Type B pancreatic cell (in vitro differentiated cells): ENCODE measurements at regions not wholly inside any gene's neighbourhood (a gene's known extent, or its start where the extent isn't known, plus 50 kb on each side); places are given as distances from the start of the nearest gene placed in this dataset.

Source experiments
- DNase-seq: peaks from one replicate; pipeline ENCODE4 v3.0.0; 2021; ENCODE audit warnings: mixed read lengths; ENCODE audit not compliant: unreplicated experiment; ENCODE audit errors: extremely low spot score
- H3K27ac Mint-ChIP-seq: 2 replicates; pipeline ENCODE4 v1.8.0; 2021; ENCODE audit warnings: mild to moderate bottlenecking, mixed read lengths
- H3K27me3 Mint-ChIP-seq: 2 replicates; pipeline ENCODE4 v1.8.0; 2021; ENCODE audit warnings: mixed read lengths
- H3K36me3 Mint-ChIP-seq: 2 replicates; pipeline ENCODE4 v1.8.0; 2021; ENCODE audit warnings: mixed read lengths
- H3K4me1 Mint-ChIP-seq: one replicate; pipeline ENCODE4 v1.8.0; 2021; ENCODE audit warnings: mixed read lengths; ENCODE audit not compliant: unreplicated experiment
- H3K4me3 Mint-ChIP-seq: 2 replicates; pipeline ENCODE4 v1.8.0; 2021; ENCODE audit warnings: mild to moderate bottlenecking, mixed read lengths
- H3K9me3 Mint-ChIP-seq: 2 replicates; pipeline ENCODE4 v1.8.0; 2021; ENCODE audit warnings: mixed read lengths
- TF ChIP-seq, protein P1 (sequence below): fragments of 200-600 bp; sonication (generic); conservative IDR thresholded peaks from 2 replicates; pipeline ENCODE4 v1.5.0; 2021; ENCODE audit warnings: antibody characterized with exemption, mild to moderate bottlenecking

DNA sequence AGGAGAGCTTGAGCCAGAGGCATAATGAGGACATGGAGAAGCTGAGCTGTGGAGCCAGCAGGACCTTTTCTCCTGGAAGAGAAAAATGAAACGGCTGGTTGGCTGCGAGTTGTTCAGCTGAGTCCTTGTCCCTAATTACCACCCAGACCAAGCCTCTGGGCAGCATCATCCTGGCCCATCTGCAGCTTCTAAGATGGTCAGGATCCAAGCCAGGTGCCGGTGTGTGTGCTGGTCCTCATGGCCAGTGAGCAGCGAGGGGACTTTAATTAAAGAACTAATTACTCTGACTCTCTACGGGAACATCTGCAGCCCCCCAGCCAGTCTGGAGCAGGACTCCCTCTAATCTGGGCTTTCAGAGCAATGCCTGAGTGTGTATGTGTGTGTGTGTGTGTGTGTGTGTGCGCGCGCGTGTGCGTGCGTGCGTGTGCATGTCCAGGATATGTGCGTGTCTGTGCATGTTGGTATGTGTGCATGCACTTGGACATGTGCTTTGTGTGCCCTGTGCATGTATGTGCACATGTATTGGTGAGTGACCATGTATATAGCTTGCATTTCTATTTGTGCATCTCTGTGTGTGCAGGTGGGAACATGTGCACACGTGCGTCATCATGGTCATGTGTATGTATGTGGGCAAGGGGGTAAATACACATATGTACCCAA lies 173.9 kb downstream of the DHX35 start:
- no peaks in the 10 kb centered on the region for H3K36me3 Mint-ChIP-seq
- no peak for DNase-seq
- no peaks in the 10 kb centered on the region for H3K9me3 Mint-ChIP-seq
- H3K27me3 Mint-ChIP-seq: peaks cover 28% of the 10 kb centered on the region
- no peak overlapping the region for H3K27ac Mint-ChIP-seq
- H3K4me3 Mint-ChIP-seq: no peak overlapping the region
- TF ChIP-seq, protein P1, sequence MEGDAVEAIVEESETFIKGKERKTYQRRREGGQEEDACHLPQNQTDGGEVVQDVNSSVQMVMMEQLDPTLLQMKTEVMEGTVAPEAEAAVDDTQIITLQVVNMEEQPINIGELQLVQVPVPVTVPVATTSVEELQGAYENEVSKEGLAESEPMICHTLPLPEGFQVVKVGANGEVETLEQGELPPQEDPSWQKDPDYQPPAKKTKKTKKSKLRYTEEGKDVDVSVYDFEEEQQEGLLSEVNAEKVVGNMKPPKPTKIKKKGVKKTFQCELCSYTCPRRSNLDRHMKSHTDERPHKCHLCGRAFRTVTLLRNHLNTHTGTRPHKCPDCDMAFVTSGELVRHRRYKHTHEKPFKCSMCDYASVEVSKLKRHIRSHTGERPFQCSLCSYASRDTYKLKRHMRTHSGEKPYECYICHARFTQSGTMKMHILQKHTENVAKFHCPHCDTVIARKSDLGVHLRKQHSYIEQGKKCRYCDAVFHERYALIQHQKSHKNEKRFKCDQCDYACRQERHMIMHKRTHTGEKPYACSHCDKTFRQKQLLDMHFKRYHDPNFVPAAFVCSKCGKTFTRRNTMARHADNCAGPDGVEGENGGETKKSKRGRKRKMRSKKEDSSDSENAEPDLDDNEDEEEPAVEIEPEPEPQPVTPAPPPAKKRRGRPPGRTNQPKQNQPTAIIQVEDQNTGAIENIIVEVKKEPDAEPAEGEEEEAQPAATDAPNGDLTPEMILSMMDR: no peak
- no peaks in the 10 kb centered on the region for H3K4me1 Mint-ChIP-seq

DNA sequence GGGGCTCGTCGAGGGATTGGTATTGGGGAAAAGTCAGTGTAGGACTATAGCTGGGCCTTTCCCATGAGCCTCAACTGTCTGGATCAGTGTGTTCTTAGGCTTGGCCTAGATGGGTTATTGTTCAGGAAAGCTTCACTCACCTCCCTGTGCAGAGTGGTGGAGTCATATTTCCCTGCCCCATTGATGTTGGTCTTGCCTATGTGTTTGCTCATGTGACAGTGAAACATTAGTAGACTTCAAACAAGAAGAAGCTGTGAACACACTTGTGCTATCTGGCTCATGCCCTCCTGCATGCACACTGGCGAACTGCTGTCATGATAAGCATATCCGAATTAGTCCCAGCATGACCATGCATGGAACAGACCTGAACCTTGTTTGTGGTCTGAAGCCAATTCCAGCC lies 171.1 kb downstream of the DHX35 start:
- no peak for DNase-seq
- Mint-ChIP-seq H3K4me1 (no peaks in the 10 kb centered on the region), H3K27me3 (peaks cover 11% of the 10 kb centered on the region), H3K4me3 (no peak overlapping the region), H3K27ac (no peak overlapping the region), H3K9me3 (no peaks in the 10 kb centered on the region), H3K36me3 (no peaks in the 10 kb centered on the region)
- TF ChIP-seq, protein P1: no peak

DNA sequence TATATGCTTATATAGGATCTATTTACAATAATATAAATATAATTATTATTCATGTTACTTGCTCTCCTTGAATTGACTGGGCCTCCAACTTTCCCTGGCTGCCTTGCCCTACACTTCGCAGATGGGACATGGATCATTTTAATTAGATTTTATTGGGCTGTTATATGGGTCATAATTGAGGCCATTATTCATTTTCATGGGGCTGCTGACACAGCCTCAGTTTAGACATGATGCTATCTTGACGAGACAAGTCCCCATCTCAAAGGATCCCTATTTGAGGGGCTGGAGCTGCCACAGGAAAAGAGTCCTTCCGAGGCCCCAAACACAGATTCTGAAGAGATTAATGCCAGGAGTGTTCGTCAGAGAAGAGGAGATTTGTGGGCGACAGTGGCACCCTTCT lies 170.4 kb downstream of the DHX35 start:
- no peaks in the 10 kb centered on the region for H3K36me3 Mint-ChIP-seq

DNA sequence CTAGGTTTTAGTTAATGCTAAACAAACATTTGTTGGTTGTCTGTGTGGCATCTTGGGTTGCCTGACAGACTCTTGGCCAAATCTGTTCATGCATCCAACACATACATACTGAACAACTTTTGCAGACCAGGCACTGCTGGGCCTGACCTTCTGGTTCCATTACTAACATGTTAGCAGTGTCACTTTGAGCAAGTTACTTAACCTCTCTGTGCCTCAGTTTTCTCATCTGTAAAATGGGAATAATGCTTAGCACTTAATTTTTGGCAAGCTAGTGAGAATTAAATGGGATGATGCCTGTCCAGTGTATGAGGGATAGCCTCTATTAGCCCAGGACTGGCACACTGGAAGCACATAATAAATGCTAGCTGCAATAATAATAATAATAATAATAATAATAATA lies 169.9 kb downstream of the DHX35 start:
- H3K27me3 Mint-ChIP-seq: peaks cover 7% of the 10 kb centered on the region
- no peaks in the 10 kb centered on the region for H3K9me3 Mint-ChIP-seq
- no peak overlapping the region for H3K27ac Mint-ChIP-seq
- H3K36me3 Mint-ChIP-seq: no peaks in the 10 kb centered on the region
- H3K4me1 Mint-ChIP-seq: no peaks in the 10 kb centered on the region
- no peak for DNase-seq
- H3K4me3 Mint-ChIP-seq: no peak overlapping the region
- TF ChIP-seq, protein P1: no peak

More for the DNA sequence above, 170.4 kb downstream of the DHX35 start:
- no peak overlapping the region for H3K4me3 Mint-ChIP-seq
- TF ChIP-seq, protein P1: no peak
- H3K27me3 Mint-ChIP-seq: peaks cover 11% of the 10 kb centered on the region
- H3K27ac Mint-ChIP-seq: no peak overlapping the region
- no peaks in the 10 kb centered on the region for H3K4me1 Mint-ChIP-seq
- DNase-seq: no peak
- no peaks in the 10 kb centered on the region for H3K9me3 Mint-ChIP-seq

DNA sequence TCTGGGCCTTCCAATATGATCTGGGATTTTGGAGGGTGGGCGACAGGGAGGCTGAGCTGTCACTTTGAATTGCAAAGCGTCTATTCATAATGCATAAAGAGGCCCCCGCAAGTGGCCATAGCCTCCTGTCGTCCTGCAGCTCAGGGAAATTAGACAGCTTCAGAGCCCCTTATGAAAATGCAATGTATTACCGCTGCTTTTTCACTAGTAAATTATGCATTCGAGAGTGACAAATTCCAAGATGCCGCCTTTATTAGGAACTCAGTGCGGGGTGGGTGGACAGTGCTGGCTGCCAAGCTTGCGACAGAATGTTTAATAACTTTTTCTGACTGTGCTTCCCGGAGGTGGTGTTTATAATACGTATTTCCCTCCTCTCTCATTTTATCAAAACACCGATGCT lies 168.5 kb downstream of the DHX35 start:
- Mint-ChIP-seq H3K27ac (no peak overlapping the region), H3K4me3 (no peak overlapping the region), H3K27me3 (no peaks in the 10 kb centered on the region), H3K36me3 (no peaks in the 10 kb centered on the region), H3K9me3 (no peaks in the 10 kb centered on the region), H3K4me1 (no peaks in the 10 kb centered on the region)
- DNase-seq: no peak
- TF ChIP-seq, protein P1: no peak

DNA sequence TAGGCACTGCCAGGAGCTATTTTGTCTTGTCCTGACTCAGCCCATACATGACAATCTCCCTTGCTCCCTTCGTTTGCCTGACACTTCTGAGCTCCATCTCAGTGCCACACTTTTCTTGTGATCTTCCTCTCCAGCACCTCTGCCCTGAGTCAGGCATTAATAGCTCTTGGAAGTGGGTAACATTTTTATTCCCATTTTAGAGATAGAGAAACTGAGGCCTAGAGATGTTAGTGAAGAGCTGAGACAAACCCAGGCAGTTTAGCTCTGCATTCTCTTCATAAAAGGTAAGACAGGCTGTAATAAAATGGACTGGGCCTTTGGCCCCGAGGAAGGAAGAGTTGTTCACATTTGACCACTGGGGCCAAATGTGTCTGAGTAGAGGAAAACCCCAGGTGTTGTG lies 167.4 kb downstream of the DHX35 start:
- Mint-ChIP-seq H3K27me3 (no peaks in the 10 kb centered on the region), H3K27ac (no peak overlapping the region), H3K4me1 (no peaks in the 10 kb centered on the region), H3K9me3 (no peaks in the 10 kb centered on the region), H3K4me3 (no peak overlapping the region), H3K36me3 (no peaks in the 10 kb centered on the region)
- TF ChIP-seq, protein P1: no peak
- DNase-seq: no peak
